Heart left ventricle (tissue), 16 donors: ENCODE measurements at regions not wholly inside any gene's neighbourhood (a gene's known extent, or its start where the extent isn't known, plus 50 kb on each side); places are given as distances from the start of the nearest gene placed in this dataset.

Experiments used
- ATAC-seq, 4 donors: fragments of 200-7000 bp; cut with Tn5 transposase; one replicate each; pipeline ENCODE4 v1.9.1; 2020 to 2022; ENCODE audit warnings: moderate library complexity in 4 of 4, mild to moderate bottlenecking in 3 of 4, moderate number of reproducible peaks in 1 of 4
- DNase-seq, 5 donors: peaks; one replicate each; pipeline ENCODE4 v3.0.0-alpha.2; 2020
- H3K27ac ChIP-seq, 12 donors: fragments of 200-600 bp; sonication (generic) in 4 of 12; one replicate each; pipeline versions ENCODE4 v1.5.0 to v1.8.0; 2016 to 2022; ENCODE audit warnings: mild to moderate bottlenecking in 2 of 12
- H3K27me3 ChIP-seq, 9 donors: fragments of 200-600 bp; sonication (generic) in 2 of 9; one replicate each; pipeline versions ENCODE4 v1.5.1 to v1.8.0; 2016 to 2022; ENCODE audit warnings: mild to moderate bottlenecking in 3 of 9
- H3K36me3 ChIP-seq, 9 donors: fragments of 200-600 bp; sonication (generic) in 2 of 9; one replicate each; pipeline versions ENCODE4 v1.5.0 to v1.8.0; 2018 to 2022; ENCODE audit warnings: mild to moderate bottlenecking in 2 of 9
- H3K4me1 ChIP-seq, 12 donors: fragments of 200-600 bp; sonication (generic) in 4 of 12; one replicate each; pipeline versions ENCODE4 v1.5.0 to v1.8.0; 2016 to 2022; ENCODE audit warnings: mild to moderate bottlenecking in 3 of 12
- H3K4me3 ChIP-seq, 12 donors: fragments of 200-600 bp; sonication (generic) in 4 of 12; one replicate each; pipeline versions ENCODE4 v1.5.0 to v1.8.0; 2017 to 2022; ENCODE audit warnings: mild to moderate bottlenecking in 9 of 12, moderate library complexity in 4 of 12
- H3K9me3 ChIP-seq, 12 donors: fragments of 200-600 bp; sonication (generic) in 4 of 12; one replicate each; pipeline versions ENCODE4 v1.5.0 to v1.8.0; 2016 to 2022; ENCODE audit warnings: mild to moderate bottlenecking in 1 of 12
- CTCF ChIP-seq, 12 donors: fragments of 200-600 bp; sonication (generic) in 4 of 12; IDR thresholded peaks; one replicate each; pipeline versions ENCODE4 v1.5.0 to v1.8.0; 2018 to 2022; ENCODE audit warnings: antibody characterized with exemption in 12 of 12, mild to moderate bottlenecking in 5 of 12
- POLR2A ChIP-seq, 2 donors: fragments of 450-650 bp; IDR thresholded peaks; one replicate each; pipeline ENCODE4 v1.6.1; 2017; ENCODE audit warnings: antibody characterized with exemption in 2 of 2, mild to moderate bottlenecking in 2 of 2, moderate library complexity in 2 of 2
- WGBS, 4 donors: extraction: QIAGEN DNeasy Blood & Tissue Kit in 2 of 4; methylation state at CpG; one replicate each; pipeline versions ENCODE4 v1.1.5 to v1.1.7; 2013 to 2018; 5-methylcytosine and 5-hydroxymethylcytosine counted together
- intact Hi-C, 10 donors: fragments of 100-400 bp; cut with DNase I; formaldehyde crosslinking; loops; one replicate each; pipeline versions ENCODE4 v1.11.1 to v1.14.2; 2022
- donor health status: ischemic (EF 13 %, LVEDD 7.1; RV severe dilation, severe dysfunction).
- donor health status: healthy with polysubstance abuse.
- donor health status: DM: no; HTN: yes; CAD: no.
- donor health status: DM: no; HTN: no; CAD: no.
- donor health status: ischemic (EF 25% LVEDD 6.9; RV normal size, moderate dysfunction).
- donor health status: ischemic (EF 25% LVEDD 5.7; RV mildly dilated, moderate dysfunction).
- donor health status: healthy.
- donor health status: DM: yes; HTN: yes; CAD: no.
- donor health status: ischemic (EF 35%, LVEDD 5.7; RV mildly dilated, moderate dysfunction).
- donor health status: nonischemic (EF 11% LVEDD 7.7; RV severe dilation, severe dysfunction).
- donor health status: DM: yes; HTN: yes; CAD: no.
- donor health status: PGD.
- donor health status: ischemic (EF 29% LVEDD 5.4; RV normal size, mild dysfunction).
- donor health status: nonischemic (EF 23%, LVEDD 6.1; RV moderate dilation, normal function).

GRCh38 chr1:234902774-234903547 is 225.7 kb downstream of the TOMM20 start:
- DNase-seq (peak in 1 of 5 donors; percentile 16), ATAC-seq (no peak)
- intact Hi-C loops: loop anchor here in 1 of 10 donors (10.0 kb wide), 1 partner anchor 172 kb away; no protein-coding TSS in a partner anchor
- H3K4me3 ChIP-seq: no peak overlapping the region
- no peak for TF ChIP-seq CTCF (IDR thresholded peaks at IDR 0.05)
- no peak for TF ChIP-seq POLR2A (IDR thresholded peaks at IDR 0.05)
- no peaks in the 10 kb centered on the region for H3K9me3 ChIP-seq
- H3K27ac ChIP-seq: no peak overlapping the region
- peaks cover 3 to 35% (median 23%) of the 10 kb centered on the region in 12 donors for H3K4me1 ChIP-seq
- no peaks in the 10 kb centered on the region for H3K27me3 ChIP-seq
- WGBS, 4 donors: 94 to 98% (median 96%) methylated on average over 7 of the region's 7 CpGs
- no peaks in the 10 kb centered on the region for H3K36me3 ChIP-seq

DNA sequence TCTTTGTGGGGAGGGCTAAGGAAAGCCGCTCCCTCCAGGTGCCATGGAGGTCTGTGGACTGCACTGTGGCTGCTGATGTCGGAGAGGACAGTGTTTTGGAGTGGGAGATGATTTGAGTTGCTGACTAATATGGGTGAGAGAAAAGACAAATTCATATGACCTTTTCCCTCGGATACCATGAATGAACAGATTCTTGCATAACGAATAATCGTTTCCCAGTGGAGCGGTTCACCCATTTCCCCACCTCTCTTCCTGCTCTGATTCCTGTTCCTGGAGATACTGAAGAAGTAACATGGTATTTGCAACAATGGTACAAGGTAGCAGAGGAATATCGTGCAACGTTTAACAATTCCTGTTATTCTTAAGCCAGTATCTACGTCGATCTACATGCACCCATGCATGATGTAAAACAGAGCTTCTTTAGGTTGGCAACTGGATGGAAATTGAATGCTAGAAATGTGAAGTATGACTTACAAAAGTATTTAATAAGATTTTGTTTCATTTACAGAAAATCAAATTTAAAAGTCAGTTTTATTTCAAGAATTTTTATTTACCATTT is 227.1 kb downstream of the TOMM20 start:
- 79 to 90% (median 84%) methylated on average over 10 of the region's 10 CpGs for WGBS, 4 donors
- Histone ChIP-seq H3K9me3 (no peaks in the 10 kb centered on the region), H3K27ac (no peak overlapping the region), H3K4me1 (peaks cover 3 to 37% (median 26%) of the 10 kb centered on the region in 12 donors), H3K4me3 (no peak overlapping the region), H3K36me3 (no peaks in the 10 kb centered on the region), H3K27me3 (no peaks in the 10 kb centered on the region)
- TF ChIP-seq CTCF (IDR thresholded peaks at IDR 0.05) (no peak), POLR2A (IDR thresholded peaks at IDR 0.05) (no peak)
- DNase-seq (peak in 1 of 5 donors; percentile 0), ATAC-seq (no peak)
- intact Hi-C loops: loop anchor here in 1 of 10 donors (10.0 kb wide), 1 partner anchor 173 kb away; no protein-coding TSS in a partner anchor

GRCh38 chr1:234900595-234900994 is 228.0 kb downstream of the TOMM20 start:
- Histone ChIP-seq H3K27me3 (no peaks in the 10 kb centered on the region), H3K4me3 (no peak overlapping the region), H3K27ac (peak overlapping the region in 2 of 12 donors; percentile 85 to 86), H3K9me3 (no peaks in the 10 kb centered on the region), H3K4me1 (peaks cover 3 to 37% (median 25%) of the 10 kb centered on the region in 12 donors), H3K36me3 (no peaks in the 10 kb centered on the region)
- intact Hi-C loops: loop anchor here in 1 of 10 donors (10.0 kb wide), 1 partner anchor 174 kb away; no protein-coding TSS in a partner anchor
- DNase-seq (peak in 1 of 5 donors; percentile 13), ATAC-seq (peak in 1 of 4 donors; percentile 3)
- WGBS, 4 donors: 73 to 91% (median 85%) methylated on average over 3 of the region's 3 CpGs
- TF ChIP-seq CTCF (IDR thresholded peaks at IDR 0.05): no peak
- TF ChIP-seq POLR2A (IDR thresholded peaks at IDR 0.05): no peak

GRCh38 chr1:234899730-234900072 is 228.9 kb downstream of the TOMM20 start:
- Histone ChIP-seq H3K4me1 (peaks cover 3 to 40% (median 27%) of the 10 kb centered on the region in 12 donors), H3K9me3 (no peaks in the 10 kb centered on the region), H3K27me3 (no peaks in the 10 kb centered on the region), H3K4me3 (peak overlapping the region in 1 of 12 donors; percentile 20), H3K27ac (peak overlapping the region in 11 of 12 donors; percentile 73 to 92 (median 85)), H3K36me3 (no peaks in the 10 kb centered on the region)
- ATAC-seq (peak in 1 of 4 donors; percentile 7), DNase-seq (peak in 1 of 5 donors; percentile 25)
- intact Hi-C loops: loop anchor here in 3 of 10 donors (1.0 to 10.0 kb wide), 4 partner anchors 30 to 405 kb away; no protein-coding TSS in a partner anchor
- 79 to 93% (median 86%) methylated on average over 13 of the region's 13 CpGs for WGBS, 4 donors
- TF ChIP-seq CTCF (IDR thresholded peaks at IDR 0.05) (no peak), POLR2A (IDR thresholded peaks at IDR 0.05) (no peak)
